Small intestine (tissue), 7 donors: ENCODE measurements at regions not wholly inside any gene's neighbourhood (a gene's known extent, or its start where the extent isn't known, plus 50 kb on each side); places are given as distances from the start of the nearest gene placed in this dataset.

ENCODE experiments used
- DNase-seq, 2 donors: peaks; one replicate each; pipeline versions ENCODE4 v3.0.0 to v3.0.0-alpha.2; 2013
- FAIRE-seq: peaks from 2 replicates; lab custom pipeline; 2012; peaks lifted over from hg19 to GRCh38; lab: Jason Lieb, UNC
- H3K27ac ChIP-seq, 3 donors: one replicate each; pipeline ENCODE4 v1.5.1; 2013; ENCODE audit warnings: low read length in 2 of 3, mild to moderate bottlenecking in 2 of 3, control low read depth in 1 of 3, inconsistent platforms in 1 of 3, low read depth in 1 of 3, moderate library complexity in 1 of 3
- H3K27me3 ChIP-seq, 3 donors: one replicate each; pipeline ENCODE4 v1.6.1; 2013; ENCODE audit warnings: low read length in 3 of 3, inconsistent platforms in 1 of 3; ENCODE audit not compliant: control insufficient read depth in 3 of 3, insufficient read depth in 3 of 3
- H3K36me3 ChIP-seq, 3 donors: one replicate each; pipeline ENCODE4 v1.6.1; 2013; ENCODE audit warnings: low read length in 3 of 3, inconsistent platforms in 1 of 3, low read depth in 1 of 3, mild to moderate bottlenecking in 1 of 3, moderate library complexity in 1 of 3; ENCODE audit not compliant: control insufficient read depth in 3 of 3, insufficient read depth in 2 of 3
- H3K4me1 ChIP-seq, 3 donors: one replicate each; pipeline ENCODE4 v1.6.1; 2013; ENCODE audit warnings: low read length in 2 of 3, inconsistent platforms in 1 of 3, low read depth in 1 of 3, mild to moderate bottlenecking in 1 of 3, moderate library complexity in 1 of 3; ENCODE audit not compliant: control insufficient read depth in 3 of 3, insufficient read depth in 2 of 3
- H3K4me3 ChIP-seq, 3 donors: one replicate each; pipeline ENCODE4 v1.5.1; 2013; ENCODE audit warnings: low read length in 3 of 3, control low read depth in 1 of 3, inconsistent platforms in 1 of 3, low read depth in 1 of 3, mild to moderate bottlenecking in 1 of 3, moderate library complexity in 1 of 3
- H3K9me3 ChIP-seq, 2 donors: one replicate each; pipeline ENCODE4 v1.6.1; 2013; ENCODE audit warnings: low read depth in 1 of 2, low read length in 1 of 2; ENCODE audit not compliant: control insufficient read depth in 2 of 2, insufficient read depth in 1 of 2
- WGBS, 3 donors: extraction: QIAGEN DNeasy Blood & Tissue Kit; methylation state at CpG; one replicate each; pipeline ENCODE4 v1.1.7; 2013; 5-methylcytosine and 5-hydroxymethylcytosine counted together
- donor health status: healthy with polysubstance abuse.
- donor health status: control.
- donor health status: control.
- donor health status: Bipolar disorder and iron deficiency.
- donor health status: healthy.

DNA sequence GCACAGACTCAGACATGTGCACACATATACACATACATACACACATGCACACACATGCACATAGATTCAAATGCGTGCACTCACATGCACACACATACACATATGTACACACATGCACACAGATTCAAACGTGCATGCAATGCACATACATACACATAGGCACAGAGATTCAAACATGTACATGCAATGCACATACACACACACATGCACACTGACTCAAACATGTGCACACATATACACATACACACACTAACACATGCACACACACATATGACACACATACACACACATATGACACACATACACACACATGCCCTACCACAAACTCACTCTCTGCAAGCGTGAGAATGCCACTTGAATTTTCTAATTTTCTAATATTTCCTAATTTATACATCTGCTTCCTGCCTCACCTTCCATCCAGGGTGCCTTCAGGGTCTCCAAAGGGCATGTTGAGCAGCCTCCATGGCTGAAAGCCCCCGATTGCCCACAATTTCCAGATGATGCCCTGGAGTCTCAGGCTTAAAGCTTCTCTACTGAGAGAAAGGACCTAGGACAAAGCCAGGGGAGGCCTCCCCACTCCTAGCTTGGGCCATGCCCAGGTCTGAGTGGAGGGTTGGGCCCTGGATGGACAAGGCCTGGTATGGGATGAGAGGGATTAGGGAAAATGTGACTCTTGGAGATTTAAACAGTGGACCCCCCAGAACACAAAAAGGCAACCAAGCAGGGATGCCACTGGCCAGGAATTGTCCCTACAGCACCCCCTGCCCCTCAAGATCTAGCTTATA lies 487.1 kb downstream of the TCERG1L start:
- Histone ChIP-seq H3K4me1 (no peaks in the 10 kb centered on the region), H3K4me3 (no peak overlapping the region), H3K27ac (no peak overlapping the region), H3K36me3 (no peaks in the 10 kb centered on the region), H3K27me3 (no peaks in the 10 kb centered on the region), H3K9me3 (peaks cover 0 to 11% of the 10 kb centered on the region in 2 donors)
- 77 to 90% (median 79%) methylated on average over 4 of the region's 4 CpGs for WGBS, 3 donors
- FAIRE-seq = no peak
- no peak for DNase-seq

DNA sequence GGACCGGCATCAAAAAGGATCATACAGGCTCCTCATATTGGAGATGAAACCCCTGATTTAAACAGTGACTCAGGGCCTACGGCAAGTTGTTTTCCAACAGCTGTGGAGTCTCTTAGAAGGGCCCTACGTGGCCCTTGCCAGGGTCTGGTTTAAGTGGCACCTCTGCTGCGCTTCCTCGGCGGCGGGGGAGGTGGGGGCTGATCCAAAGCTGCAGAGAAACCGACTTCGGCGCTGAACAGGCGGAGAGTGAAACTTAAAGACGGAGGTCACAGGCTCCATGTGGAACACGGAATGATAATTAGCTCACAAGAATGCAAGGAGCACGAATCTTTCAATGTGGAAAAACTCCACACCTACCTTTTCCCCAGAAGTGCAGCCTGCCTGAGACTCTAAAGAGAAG lies 477.9 kb downstream of the TCERG1L start:
- H3K36me3 ChIP-seq = no peaks in the 10 kb centered on the region
- peaks cover 0 to 2% (median 0%) of the 10 kb centered on the region in 3 donors for H3K27me3 ChIP-seq
- no peak overlapping the region for H3K4me3 ChIP-seq
- DNase-seq (no peak), FAIRE-seq (no peak)
- H3K9me3 ChIP-seq = no peaks in the 10 kb centered on the region
- no peak overlapping the region for H3K27ac ChIP-seq
- WGBS, 3 donors = 82 to 85% (median 83%) methylated on average over 14 of the region's 14 CpGs
- H3K4me1 ChIP-seq = no peaks in the 10 kb centered on the region

- DNase-seq (no peak), FAIRE-seq (no peak)
- no peaks in the 10 kb centered on the region for H3K36me3 ChIP-seq
- H3K4me3 ChIP-seq = no peak overlapping the region
- WGBS, 3 donors = 74 to 79% (median 77%) methylated on average over 15 of the region's 15 CpGs
- no peak overlapping the region for H3K27ac ChIP-seq
- peaks cover 0 to 2% (median 0%) of the 10 kb centered on the region in 3 donors for H3K27me3 ChIP-seq
- H3K9me3 ChIP-seq = no peaks in the 10 kb centered on the region
- no peaks in the 10 kb centered on the region for H3K4me1 ChIP-seq
These were observed 477.4 kb downstream of the TCERG1L start for GRCh38 chr10:130834170-130834569.

DNA sequence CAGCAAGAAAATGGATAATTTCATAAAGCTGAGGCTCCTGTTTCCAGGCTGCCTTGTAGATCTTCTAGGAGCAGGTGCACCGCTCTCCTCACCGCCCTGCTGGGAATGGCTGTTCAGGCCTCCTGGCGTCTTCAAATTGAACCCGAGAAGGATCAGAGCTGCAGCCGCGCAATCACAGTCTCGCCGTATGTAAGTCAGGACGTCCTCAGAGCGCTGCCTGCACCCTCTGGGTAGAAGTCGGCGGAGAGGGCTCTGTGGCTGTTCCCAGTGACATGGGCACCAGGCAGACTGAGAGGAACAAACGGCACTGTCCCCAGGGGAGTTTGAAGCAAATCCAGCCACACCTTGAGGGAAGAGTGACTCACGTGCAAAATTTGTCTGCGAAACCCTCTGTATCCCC lies 476.9 kb downstream of the TCERG1L start:
- no peak for FAIRE-seq
- Histone ChIP-seq H3K9me3 (no peaks in the 10 kb centered on the region), H3K4me1 (no peaks in the 10 kb centered on the region), H3K36me3 (no peaks in the 10 kb centered on the region), H3K27ac (no peak overlapping the region), H3K27me3 (peaks cover 0 to 2% (median 0%) of the 10 kb centered on the region in 3 donors), H3K4me3 (no peak overlapping the region)
- DNase-seq = no peak
- 91 to 93% (median 92%) methylated on average over 15 of the region's 15 CpGs for WGBS, 3 donors

- H3K27ac ChIP-seq = no peak overlapping the region
- FAIRE-seq (no peak), DNase-seq (no peak)
- no peaks in the 10 kb centered on the region for H3K9me3 ChIP-seq
- no peak overlapping the region for H3K4me3 ChIP-seq
- no peaks in the 10 kb centered on the region for H3K4me1 ChIP-seq
- WGBS, 3 donors = 72 to 91% (median 88%) methylated on average over 5 of the region's 5 CpGs
- H3K27me3 ChIP-seq = peaks cover 0 to 2% (median 0%) of the 10 kb centered on the region in 3 donors
- H3K36me3 ChIP-seq = no peaks in the 10 kb centered on the region
These were observed 476.5 kb downstream of the TCERG1L start for GRCh38 chr10:130835068-130835467.

- WGBS, 3 donors = 63 to 81% (median 71%) methylated on average over 7 of the region's 7 CpGs
- Histone ChIP-seq H3K36me3 (no peaks in the 10 kb centered on the region), H3K4me1 (no peaks in the 10 kb centered on the region), H3K9me3 (no peaks in the 10 kb centered on the region), H3K4me3 (no peak overlapping the region), H3K27ac (no peak overlapping the region), H3K27me3 (peaks cover 0 to 2% (median 0%) of the 10 kb centered on the region in 3 donors)
- no peak for FAIRE-seq
- DNase-seq = no peak
These were observed 475.2 kb downstream of the TCERG1L start for GRCh38 chr10:130836344-130836743.

- no peak overlapping the region for H3K4me3 ChIP-seq
- H3K27ac ChIP-seq = no peak overlapping the region
- DNase-seq (no peak), FAIRE-seq (no peak)
- WGBS, 3 donors = 70 to 89% (median 76%) methylated on average over 11 to 12 of the region's 12 CpGs
- no peaks in the 10 kb centered on the region for H3K4me1 ChIP-seq
- no peaks in the 10 kb centered on the region for H3K36me3 ChIP-seq
- H3K27me3 ChIP-seq = peaks cover 0 to 2% (median 0%) of the 10 kb centered on the region in 3 donors
- H3K9me3 ChIP-seq = no peaks in the 10 kb centered on the region
These were observed 468.4 kb downstream of the TCERG1L start for GRCh38 chr10:130843051-130843653.

GRCh38 chr10:130844310-130844709 lies 467.2 kb downstream of the TCERG1L start:
- DNase-seq (no peak), FAIRE-seq (no peak)
- Histone ChIP-seq H3K4me3 (no peak overlapping the region), H3K27me3 (no peaks in the 10 kb centered on the region), H3K4me1 (no peaks in the 10 kb centered on the region), H3K36me3 (no peaks in the 10 kb centered on the region), H3K27ac (no peak overlapping the region), H3K9me3 (no peaks in the 10 kb centered on the region)
- WGBS, 3 donors = 77 to 81% (median 77%) methylated on average over 7 of the region's 7 CpGs
